ENCODE measurements at regions not wholly inside any gene's neighbourhood (a gene's known extent, or its start where the extent isn't known, plus 50 kb on each side); places are given as distances from the start of the nearest gene placed in this dataset.

DNA sequence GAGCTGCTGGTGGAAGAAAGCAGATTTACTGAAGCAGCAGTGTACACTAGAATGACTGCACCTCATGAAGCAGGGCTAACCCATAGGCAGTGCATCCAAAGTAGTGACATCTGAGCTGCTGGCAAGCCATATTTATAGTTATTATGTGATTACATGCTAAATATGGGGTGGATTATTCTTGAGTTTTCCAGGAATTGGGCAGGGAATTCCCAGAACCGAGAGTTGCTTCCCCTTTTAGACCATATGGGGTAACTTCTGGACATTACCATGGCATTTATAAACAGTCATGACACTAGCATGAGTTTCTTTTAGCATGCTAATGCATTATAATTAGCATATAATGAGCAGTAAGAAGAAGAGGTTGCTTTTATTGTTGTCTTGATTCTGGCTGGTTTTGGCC, 665.8 kb upstream of the POU3F4 start:
- no peak overlapping the region for H3K27ac ChIP-seq (ENCODE audit: low read depth, low read length)
- FAIRE-seq (no peak), DNase-seq (ENCODE audit: low read depth in 1 of 2, low spot score in 2 of 2) (no peak)
- H3K18ac ChIP-seq (ENCODE audit: extremely low read depth, low read length) = no peak overlapping the region
- no peak overlapping the region for H3K23ac ChIP-seq (ENCODE audit: insufficient read length)
- no peak overlapping the region for H4K91ac ChIP-seq (replicated peaks; ENCODE audit: insufficient read length, low read length)
- no peak overlapping the region for H2AK5ac ChIP-seq (ENCODE audit: low read depth, low read length)
- H3K79me2 ChIP-seq (ENCODE audit: control insufficient read depth in 1 of 2, insufficient read depth in 2 of 2, low read length in 2 of 2) = no peaks in the 10 kb centered on the region
- H3K23me2 ChIP-seq (ENCODE audit: low read depth, low read length) = no peaks in the 10 kb centered on the region
- ChIA-PET POLR2A (ENCODE audit: partially characterized antibody) (no interaction called here), CTCF (ENCODE audit: partially characterized antibody) (no interaction called here)
- H2BK5ac ChIP-seq (ENCODE audit: low read depth, low read length) = no peak overlapping the region
- no peak overlapping the region for H3K14ac ChIP-seq (ENCODE audit: insufficient read length)
- H3K9me3 ChIP-seq (ENCODE audit: insufficient read depth in 2 of 2, low read depth in 1 of 2, low read length in 1 of 2) = no peaks in the 10 kb centered on the region
- no peaks in the 10 kb centered on the region for H3K79me1 ChIP-seq (ENCODE audit: low read depth, low read length)
- no peak overlapping the region for H2BK20ac ChIP-seq (ENCODE audit: low read length)
- 100% methylated on average over 1 of the region's 1 CpG; no CpG with 5 or more reads in 1 of the 2 experiments for WGBS, 2 experiments (ENCODE audit: extremely low coverage in 1 of 2, insufficient coverage in 1 of 2, insufficient read length in 1 of 2, insufficient replicate concordance in 2 of 2, low coverage in 1 of 2, low lambda C conversion rate in 2 of 2, missing lambda C conversion rate in 1 of 2)
- no peak overlapping the region for H3K4me2 ChIP-seq (ENCODE audit: insufficient read depth in 1 of 2, low read depth in 2 of 2, low read length in 2 of 2)
- no peaks in the 10 kb centered on the region for H3K27me3 ChIP-seq (replicated peaks in 1 of 4; ENCODE audit: control insufficient read depth in 3 of 4, extremely low read depth in 1 of 4, insufficient read depth in 3 of 4, low read length in 3 of 4)
- H3K4ac ChIP-seq (replicated peaks; ENCODE audit: insufficient read length, low read depth, low read length) = no peak overlapping the region
- H2BK15ac ChIP-seq (ENCODE audit: low read length) = no peak overlapping the region
- H4K8ac ChIP-seq (ENCODE audit: extremely low read depth, insufficient read depth, low read length) = no peak overlapping the region
- H2AFZ ChIP-seq (ENCODE audit: low read length) = no peak overlapping the region
- H4K5ac ChIP-seq (ENCODE audit: insufficient read length, low read depth, low read length) = no peak overlapping the region
- no peak overlapping the region for H3K4me3 ChIP-seq (ENCODE audit: extremely low read depth in 1 of 4, insufficient read depth in 2 of 4, low read depth in 3 of 4, low read length in 4 of 4)
- H3K56ac ChIP-seq (replicated peaks; ENCODE audit: insufficient read length, low read depth, low read length) = no peak overlapping the region
- no peak overlapping the region for H3K9ac ChIP-seq (replicated peaks in 1 of 4; ENCODE audit: extremely low read depth in 1 of 4, low read depth in 3 of 4, low read length in 3 of 4)
- no peak overlapping the region for H2BK12ac ChIP-seq (ENCODE audit: low read depth, low read length)
- no peaks in the 10 kb centered on the region for H4K20me1 ChIP-seq (replicated peaks in 1 of 2; ENCODE audit: control insufficient read depth in 1 of 2, insufficient read depth in 2 of 2, low read length in 2 of 2)
- H3K36me3 ChIP-seq (ENCODE audit: control insufficient read depth in 2 of 4, insufficient read depth in 4 of 4, low read length in 3 of 4) = no peaks in the 10 kb centered on the region
- H2BK120ac ChIP-seq (replicated peaks; ENCODE audit: low read depth, low read length) = no peak overlapping the region
- no peaks in the 10 kb centered on the region for H3K4me1 ChIP-seq (replicated peaks in 1 of 4; ENCODE audit: control insufficient read depth in 3 of 4, insufficient read depth in 4 of 4, low read length in 3 of 4)
- no peak for TF ChIP-seq KDM1A (IDR thresholded peaks at IDR 0.05; ENCODE audit: borderline replicate concordance, low read length)
- no peak for TF ChIP-seq PHF8 (conservative IDR thresholded peaks at IDR 0.05; ENCODE audit: low read depth, low read length)
- TF ChIP-seq CBX5 (IDR thresholded peaks at IDR 0.05; ENCODE audit: low read depth, low read length) = no peak
- TF ChIP-seq JUN (IDR thresholded peaks at IDR 0.05; ENCODE audit: low read depth, low read length) = no peak
- TF ChIP-seq SP2 (IDR thresholded peaks at IDR 0.05; ENCODE audit: low read length) = no peak
- no peak for TF ChIP-seq RBBP5 (IDR thresholded peaks at IDR 0.05; ENCODE audit: borderline replicate concordance, low read depth, low read length)
- no peak for TF ChIP-seq SRF (IDR thresholded peaks at IDR 0.05; ENCODE audit: low read depth, low read length)
- no peak for TF ChIP-seq EZH2 (IDR thresholded peaks at IDR 0.05; ENCODE audit: low read depth, low read length, severe bottlenecking)

Measured in H1 (cell line).